BLaER1 (cell line): ENCODE measurements at regions not wholly inside any gene's neighbourhood (a gene's known extent, or its start where the extent isn't known, plus 50 kb on each side); places are given as distances from the start of the nearest gene placed in this dataset.

Experiments
- H3K27ac ChIP-seq: shearing (Covaris generic); formaldehyde crosslinking; 2 replicates; pipeline ENCODE4 v1.8.1; 2022
- H3K27me3 ChIP-seq: shearing (Covaris generic); formaldehyde crosslinking; 2 replicates; pipeline ENCODE4 v1.8.1; 2022
- H3K36me3 ChIP-seq: shearing (Covaris generic); formaldehyde crosslinking; 2 replicates; pipeline ENCODE4 v1.8.1; 2022
- H3K4me1 ChIP-seq: shearing (Covaris generic); formaldehyde crosslinking; 2 replicates; pipeline ENCODE4 v1.8.1; 2022
- H3K4me2 ChIP-seq: shearing (Covaris generic); formaldehyde crosslinking; 2 replicates; pipeline ENCODE4 v1.8.1; 2022
- H3K4me3 ChIP-seq: shearing (Covaris generic); formaldehyde crosslinking; 2 replicates; pipeline ENCODE4 v1.8.1; 2022
- H3K9ac ChIP-seq: shearing (Covaris generic); formaldehyde crosslinking; 2 replicates; pipeline ENCODE4 v1.8.1; 2022
- H3K9me3 ChIP-seq: shearing (Covaris generic); formaldehyde crosslinking; 2 replicates; pipeline ENCODE4 v1.8.1; 2022
- H4K20me1 ChIP-seq: shearing (Covaris generic); formaldehyde crosslinking; 2 replicates; pipeline ENCODE4 v1.8.1; 2022
- Cebpa-rat ChIP-seq: shearing (Covaris generic); IDR thresholded peaks from 2 replicates; pipeline ENCODE4 v1.8.1; 2022

- Histone ChIP-seq H3K9me3 (no peaks in the 10 kb centered on the region), H3K36me3 (no peaks in the 10 kb centered on the region), H3K27ac (no peak overlapping the region), H3K27me3 (no peaks in the 10 kb centered on the region), H3K4me1 (no peaks in the 10 kb centered on the region), H3K9ac (no peak overlapping the region), H4K20me1 (no peaks in the 10 kb centered on the region), H3K4me3 (no peak overlapping the region), H3K4me2 (no peak overlapping the region)
- no peak for TF ChIP-seq Cebpa-rat
Measured at GRCh38 chr1:194114288-194114687, 927.9 kb upstream of the B3GALT2 start.

GRCh38 chr1:194105381-194105780 is 919.0 kb upstream of the B3GALT2 start:
- Histone ChIP-seq H3K27me3 (no peaks in the 10 kb centered on the region), H3K27ac (no peak overlapping the region), H3K9ac (no peak overlapping the region), H3K4me3 (no peak overlapping the region), H4K20me1 (no peaks in the 10 kb centered on the region), H3K4me2 (no peak overlapping the region), H3K9me3 (no peaks in the 10 kb centered on the region), H3K36me3 (no peaks in the 10 kb centered on the region), H3K4me1 (no peaks in the 10 kb centered on the region)
- TF ChIP-seq Cebpa-rat = no peak

GRCh38 chr1:194104247-194104844 is 917.9 kb upstream of the B3GALT2 start:
- no peak overlapping the region for H3K27ac ChIP-seq
- H3K4me3 ChIP-seq = no peak overlapping the region
- no peaks in the 10 kb centered on the region for H3K36me3 ChIP-seq
- no peaks in the 10 kb centered on the region for H3K4me1 ChIP-seq
- H3K9me3 ChIP-seq = no peaks in the 10 kb centered on the region
- H3K9ac ChIP-seq = no peak overlapping the region
- no peak for TF ChIP-seq Cebpa-rat
- H3K27me3 ChIP-seq = no peaks in the 10 kb centered on the region
- no peak overlapping the region for H3K4me2 ChIP-seq
- H4K20me1 ChIP-seq = no peaks in the 10 kb centered on the region

GRCh38 chr1:194103516-194104246 is 917.3 kb upstream of the B3GALT2 start:
- no peak overlapping the region for H3K4me2 ChIP-seq
- no peak overlapping the region for H3K4me3 ChIP-seq
- H3K9ac ChIP-seq = no peak overlapping the region
- H4K20me1 ChIP-seq = no peaks in the 10 kb centered on the region
- no peaks in the 10 kb centered on the region for H3K27me3 ChIP-seq
- TF ChIP-seq Cebpa-rat = no peak
- H3K4me1 ChIP-seq = no peaks in the 10 kb centered on the region
- no peaks in the 10 kb centered on the region for H3K36me3 ChIP-seq
- no peaks in the 10 kb centered on the region for H3K9me3 ChIP-seq
- H3K27ac ChIP-seq = no peak overlapping the region

GRCh38 chr1:194103101-194103500 is 916.7 kb upstream of the B3GALT2 start:
- no peak for TF ChIP-seq Cebpa-rat
- H4K20me1 ChIP-seq = no peaks in the 10 kb centered on the region
- H3K36me3 ChIP-seq = no peaks in the 10 kb centered on the region
- H3K27me3 ChIP-seq = no peaks in the 10 kb centered on the region
- H3K4me3 ChIP-seq = no peak overlapping the region
- H3K4me2 ChIP-seq = no peak overlapping the region
- H3K9me3 ChIP-seq = no peaks in the 10 kb centered on the region
- no peak overlapping the region for H3K27ac ChIP-seq
- H3K9ac ChIP-seq = no peak overlapping the region
- no peaks in the 10 kb centered on the region for H3K4me1 ChIP-seq

GRCh38 chr1:194102607-194103006 is 916.2 kb upstream of the B3GALT2 start:
- Histone ChIP-seq H3K27me3 (no peaks in the 10 kb centered on the region), H3K9me3 (no peaks in the 10 kb centered on the region), H3K27ac (no peak overlapping the region), H4K20me1 (no peaks in the 10 kb centered on the region), H3K4me1 (no peaks in the 10 kb centered on the region), H3K9ac (no peak overlapping the region), H3K4me3 (no peak overlapping the region), H3K4me2 (no peak overlapping the region), H3K36me3 (no peaks in the 10 kb centered on the region)
- TF ChIP-seq Cebpa-rat = no peak

- H3K9ac ChIP-seq = no peak overlapping the region
- no peaks in the 10 kb centered on the region for H3K36me3 ChIP-seq
- no peaks in the 10 kb centered on the region for H4K20me1 ChIP-seq
- TF ChIP-seq Cebpa-rat = no peak
- H3K9me3 ChIP-seq = no peaks in the 10 kb centered on the region
- no peak overlapping the region for H3K4me3 ChIP-seq
- H3K4me1 ChIP-seq = no peaks in the 10 kb centered on the region
- no peaks in the 10 kb centered on the region for H3K27me3 ChIP-seq
- no peak overlapping the region for H3K27ac ChIP-seq
- no peak overlapping the region for H3K4me2 ChIP-seq
Measured at GRCh38 chr1:194084755-194085154, 898.3 kb upstream of the B3GALT2 start.

GRCh38 chr1:194081444-194081843 is 895.0 kb upstream of the B3GALT2 start:
- Histone ChIP-seq H3K4me2 (no peak overlapping the region), H3K27ac (no peak overlapping the region), H4K20me1 (no peaks in the 10 kb centered on the region), H3K27me3 (no peaks in the 10 kb centered on the region), H3K4me3 (no peak overlapping the region), H3K9ac (no peak overlapping the region), H3K9me3 (no peaks in the 10 kb centered on the region), H3K4me1 (no peaks in the 10 kb centered on the region), H3K36me3 (no peaks in the 10 kb centered on the region)
- TF ChIP-seq Cebpa-rat = no peak

GRCh38 chr1:194080826-194081225 is 894.4 kb upstream of the B3GALT2 start:
- no peak for TF ChIP-seq Cebpa-rat

GRCh38 chr1:194078765-194079164 is 892.4 kb upstream of the B3GALT2 start:
- Histone ChIP-seq H3K27ac (no peak overlapping the region), H3K4me3 (no peak overlapping the region), H3K4me2 (no peak overlapping the region), H3K36me3 (no peaks in the 10 kb centered on the region), H3K27me3 (no peaks in the 10 kb centered on the region), H3K9me3 (no peaks in the 10 kb centered on the region), H3K4me1 (no peaks in the 10 kb centered on the region), H4K20me1 (no peaks in the 10 kb centered on the region), H3K9ac (no peak overlapping the region)
- TF ChIP-seq Cebpa-rat = no peak

More at GRCh38 chr1:194080826-194081225, 894.4 kb upstream of the B3GALT2 start:
- no peaks in the 10 kb centered on the region for H3K4me1 ChIP-seq
- no peak overlapping the region for H3K4me2 ChIP-seq
- no peak overlapping the region for H3K9ac ChIP-seq
- no peaks in the 10 kb centered on the region for H4K20me1 ChIP-seq
- no peak overlapping the region for H3K27ac ChIP-seq
- H3K4me3 ChIP-seq = no peak overlapping the region
- H3K9me3 ChIP-seq = no peaks in the 10 kb centered on the region
- no peaks in the 10 kb centered on the region for H3K27me3 ChIP-seq
- H3K36me3 ChIP-seq = no peaks in the 10 kb centered on the region
